22Rv1 (cell line): ENCODE measurements at regions not wholly inside any gene's neighbourhood (a gene's known extent, or its start where the extent isn't known, plus 50 kb on each side); places are given as distances from the start of the nearest gene placed in this dataset.

Experiments used
- H3K27ac ChIP-seq: fragments of 450-650 bp; 2 replicates; pipeline ENCODE4 v1.5.1; 2017
- ZFX ChIP-seq: fragments of 450-650 bp; IDR thresholded peaks from 2 replicates; pipeline ENCODE4 v1.6.1; 2017; ENCODE audit warnings: antibody characterized with exemption, borderline replicate concordance
- TF ChIP-seq, protein P1 (sequence below): fragments of 450-650 bp; IDR thresholded peaks from 2 replicates; pipeline ENCODE4 v1.5.1; 2017; ENCODE audit warnings: mild to moderate bottlenecking

DNA sequence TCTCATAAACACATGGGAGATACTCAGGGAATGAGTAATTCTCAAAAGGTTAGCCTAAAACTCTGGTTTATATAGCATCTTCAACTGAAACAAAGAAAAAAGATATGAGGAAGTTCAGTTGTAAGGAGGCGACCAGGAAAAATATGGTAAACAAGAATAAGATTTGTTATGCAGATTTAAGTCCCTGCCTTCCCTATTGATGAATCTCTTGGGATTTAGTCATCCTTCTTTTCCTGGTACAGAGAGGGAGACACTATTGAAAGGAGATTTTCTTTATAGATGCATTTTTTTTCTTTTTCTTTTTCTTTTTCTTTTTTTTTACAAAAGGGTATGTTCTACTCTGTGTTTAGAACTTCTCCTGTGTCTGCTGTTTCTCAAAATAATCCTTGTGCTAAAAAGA lies 557.5 kb downstream of the DNAJB9 start:
- H3K27ac ChIP-seq, result no peak overlapping the region
- TF ChIP-seq ZFX, result no peak
- TF ChIP-seq, protein P1, sequence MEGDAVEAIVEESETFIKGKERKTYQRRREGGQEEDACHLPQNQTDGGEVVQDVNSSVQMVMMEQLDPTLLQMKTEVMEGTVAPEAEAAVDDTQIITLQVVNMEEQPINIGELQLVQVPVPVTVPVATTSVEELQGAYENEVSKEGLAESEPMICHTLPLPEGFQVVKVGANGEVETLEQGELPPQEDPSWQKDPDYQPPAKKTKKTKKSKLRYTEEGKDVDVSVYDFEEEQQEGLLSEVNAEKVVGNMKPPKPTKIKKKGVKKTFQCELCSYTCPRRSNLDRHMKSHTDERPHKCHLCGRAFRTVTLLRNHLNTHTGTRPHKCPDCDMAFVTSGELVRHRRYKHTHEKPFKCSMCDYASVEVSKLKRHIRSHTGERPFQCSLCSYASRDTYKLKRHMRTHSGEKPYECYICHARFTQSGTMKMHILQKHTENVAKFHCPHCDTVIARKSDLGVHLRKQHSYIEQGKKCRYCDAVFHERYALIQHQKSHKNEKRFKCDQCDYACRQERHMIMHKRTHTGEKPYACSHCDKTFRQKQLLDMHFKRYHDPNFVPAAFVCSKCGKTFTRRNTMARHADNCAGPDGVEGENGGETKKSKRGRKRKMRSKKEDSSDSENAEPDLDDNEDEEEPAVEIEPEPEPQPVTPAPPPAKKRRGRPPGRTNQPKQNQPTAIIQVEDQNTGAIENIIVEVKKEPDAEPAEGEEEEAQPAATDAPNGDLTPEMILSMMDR, result no peak

DNA sequence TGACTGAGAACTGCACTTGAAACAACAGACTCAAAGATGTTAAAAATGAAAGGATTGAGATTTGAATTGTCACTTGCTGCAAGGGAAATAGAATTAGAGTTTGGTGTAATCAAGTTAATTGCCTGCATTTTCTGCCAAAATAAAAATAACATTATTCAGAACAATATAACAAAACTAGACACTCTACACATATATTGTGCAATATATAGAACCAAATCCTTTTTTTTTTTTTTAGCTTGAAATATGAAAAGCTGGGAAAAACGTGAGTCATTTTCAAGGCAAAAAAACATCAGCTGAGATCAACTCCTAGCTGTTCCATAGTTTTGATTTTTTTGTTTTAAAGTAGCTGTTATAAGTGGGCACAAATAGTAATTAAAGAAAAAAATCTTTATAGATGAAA lies 561.5 kb downstream of the DNAJB9 start:
- TF ChIP-seq, protein P1, result no peak
- TF ChIP-seq ZFX, result no peak
- no peak overlapping the region for H3K27ac ChIP-seq

DNA sequence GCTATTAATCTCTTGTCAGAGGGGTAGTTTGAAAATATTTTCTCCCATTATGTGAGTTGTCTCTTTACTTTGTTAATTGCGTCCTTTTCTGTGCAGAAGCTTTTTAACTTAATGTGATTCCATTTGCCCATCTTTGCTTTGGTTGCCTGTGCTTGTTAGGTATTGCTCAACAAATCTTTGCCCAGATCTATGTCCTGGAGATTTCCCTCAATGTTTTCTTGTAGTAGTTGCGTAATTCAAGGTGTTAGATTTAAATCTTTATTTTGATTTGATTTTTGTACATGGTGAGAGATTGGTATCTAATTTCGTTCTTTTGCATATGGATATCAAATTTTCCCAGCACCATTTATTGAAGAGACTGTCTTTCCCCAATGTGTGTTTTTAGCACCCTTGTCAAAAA lies 567.2 kb downstream of the DNAJB9 start:
- TF ChIP-seq ZFX, result no peak
- TF ChIP-seq, protein P1, result no peak
- H3K27ac ChIP-seq, result no peak overlapping the region

DNA sequence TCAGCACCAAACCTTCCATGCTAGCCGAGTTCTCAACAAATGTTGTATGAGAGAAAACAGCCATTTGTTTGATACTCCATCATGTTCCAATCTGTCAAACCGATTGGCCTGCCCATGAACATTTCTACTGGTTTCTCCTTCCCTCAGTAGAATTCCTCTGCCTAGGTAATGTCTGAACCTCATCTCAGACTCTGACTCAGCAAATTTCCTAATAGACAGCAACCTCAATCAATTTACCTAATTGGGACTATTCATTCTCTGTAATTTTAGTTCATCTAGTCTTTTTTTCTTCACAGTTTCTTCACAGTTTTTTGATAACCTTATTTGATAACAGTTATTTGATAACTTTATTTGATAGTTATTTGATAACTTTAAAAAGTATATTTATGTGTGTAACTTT lies 585.1 kb downstream of the DNAJB9 start:
- no peak overlapping the region for H3K27ac ChIP-seq
- TF ChIP-seq ZFX, result no peak
- TF ChIP-seq, protein P1, result no peak

DNA sequence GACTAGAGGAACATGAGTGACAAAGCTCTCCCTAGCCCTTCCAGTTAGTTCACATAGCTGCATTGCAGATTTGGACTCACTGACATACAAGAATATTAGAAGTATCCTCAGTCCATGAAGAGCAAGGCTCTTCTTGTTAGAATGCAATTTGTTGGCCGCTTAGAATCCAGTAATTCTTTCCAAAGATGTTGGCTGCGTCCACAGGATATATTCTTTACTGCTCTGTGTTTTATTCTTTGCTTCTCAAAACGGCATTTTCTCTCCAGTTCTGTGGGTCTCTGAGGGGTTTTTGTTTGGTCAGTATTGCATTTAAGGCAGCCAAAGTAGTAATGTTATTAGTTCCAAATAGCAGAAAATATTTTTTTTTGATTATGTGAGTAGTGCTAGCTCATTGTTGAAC lies 588.6 kb downstream of the DNAJB9 start:
- H3K27ac ChIP-seq, result no peak overlapping the region
- TF ChIP-seq, protein P1, result no peak
- TF ChIP-seq ZFX, result no peak

DNA sequence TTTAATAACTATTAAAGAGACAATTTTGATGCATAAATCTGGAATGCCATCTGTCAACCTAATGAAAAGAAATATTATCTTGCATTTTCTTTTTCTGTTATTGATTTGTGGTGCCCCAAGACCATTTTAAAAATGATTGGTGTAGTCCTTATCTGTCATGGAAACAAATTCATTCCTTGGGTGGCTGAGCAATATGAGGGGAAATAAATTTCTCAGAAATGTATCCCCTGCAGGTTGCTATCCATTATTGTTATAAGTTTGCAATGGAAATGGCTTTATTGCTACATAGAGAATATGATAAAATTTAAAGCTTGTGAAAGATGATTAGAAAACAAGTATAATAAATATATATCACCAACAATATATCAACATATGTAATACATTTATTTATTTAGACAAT lies 607.0 kb downstream of the DNAJB9 start:
- TF ChIP-seq ZFX, result no peak
- TF ChIP-seq, protein P1, result no peak
- H3K27ac ChIP-seq, result no peak overlapping the region

DNA sequence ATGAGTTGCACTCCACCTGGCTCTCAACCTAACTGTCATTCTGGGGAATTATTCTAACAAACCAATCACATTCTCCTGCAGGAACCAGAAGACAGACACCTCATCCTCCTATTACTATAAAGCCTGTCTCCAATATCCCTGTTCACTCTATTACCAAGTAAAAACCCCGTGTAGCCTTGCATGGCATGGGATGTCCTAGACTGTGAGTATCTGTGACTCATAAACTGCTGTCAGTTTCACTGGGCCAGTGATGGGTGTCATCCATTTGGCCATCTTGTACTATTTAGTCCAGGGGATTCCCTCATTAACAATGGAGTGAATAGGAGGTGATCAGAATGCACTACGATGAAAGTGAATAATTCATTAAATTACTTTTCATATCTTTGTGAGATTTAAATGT lies 608.7 kb downstream of the DNAJB9 start:
- no peak overlapping the region for H3K27ac ChIP-seq
- TF ChIP-seq, protein P1, result no peak
- no peak for TF ChIP-seq ZFX
